ENCODE measurements at regions not wholly inside any gene's neighbourhood (a gene's known extent, or its start where the extent isn't known, plus 50 kb on each side); places are given as distances from the start of the nearest gene placed in this dataset.
A peak's percentile ranks its signal among the peaks of the same experiment; 100 is the strongest.
"Not testable (repeated sequence)": the region's sequence is repeated elsewhere in the genome, so short reads cannot be mapped to it uniquely, and the experiment has no call there.

DNA sequence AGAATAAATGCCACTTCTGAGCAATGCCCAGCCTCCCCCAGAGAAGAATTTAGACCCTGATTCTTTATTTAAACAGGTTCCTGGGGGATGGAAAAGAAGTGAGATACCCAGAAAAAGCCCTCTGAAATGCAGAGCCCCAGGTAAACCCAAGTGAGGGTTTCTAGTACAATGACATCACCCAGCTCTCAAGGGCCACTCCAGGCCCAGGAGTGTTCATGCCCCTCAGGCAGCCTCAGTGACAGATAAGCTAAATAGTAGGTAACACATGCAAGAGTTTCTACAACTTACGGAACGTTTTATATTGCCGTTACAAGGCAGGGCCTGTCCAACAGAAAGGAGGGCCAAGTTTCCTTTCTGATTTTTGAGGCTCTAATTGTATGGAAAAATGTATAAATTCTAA lies 683.7 kb upstream of the SALL1 start:
- no peak for DNase-seq

GRCh38 chr16:51834133-51834532 lies 683.1 kb upstream of the SALL1 start:
- DNase-seq = no peak

DNA sequence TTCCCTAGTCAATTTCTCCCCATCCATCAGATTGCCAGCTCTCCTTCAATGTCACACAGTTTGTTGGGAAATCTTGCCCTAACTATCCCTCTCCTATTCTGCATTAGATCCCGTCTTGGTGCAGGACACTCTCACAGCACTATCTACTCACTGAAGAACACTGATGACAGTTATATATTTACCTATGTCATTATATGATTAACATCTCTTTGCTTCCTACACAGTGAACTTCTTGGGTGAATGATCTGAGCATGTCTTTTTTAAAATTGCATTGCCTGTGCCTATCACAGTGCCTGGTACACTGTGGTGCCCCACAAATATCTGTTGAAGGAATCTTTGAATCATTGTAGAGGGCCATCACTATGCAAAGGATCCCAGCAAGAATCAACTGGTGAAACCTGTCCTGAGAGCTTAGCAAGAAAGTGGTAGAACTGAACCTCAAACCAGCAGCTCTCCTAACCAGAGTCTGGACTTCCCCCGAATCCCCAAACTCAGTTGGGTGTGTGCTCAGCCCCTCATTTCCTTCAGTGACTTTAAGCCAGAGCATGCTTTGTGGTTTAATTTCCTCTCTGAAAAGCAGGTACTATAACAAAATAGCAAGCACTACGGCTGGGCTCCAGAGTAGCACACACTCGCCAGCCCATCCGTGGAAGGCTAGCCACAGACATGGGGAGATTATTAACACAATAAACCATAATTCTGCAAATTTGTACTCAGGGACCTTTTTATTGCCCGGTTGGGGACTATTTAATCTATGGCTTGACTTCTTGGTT lies 680.7 kb upstream of the SALL1 start:
- DNase-seq = no peak

GRCh38 chr16:51831034-51831433 lies 680.0 kb upstream of the SALL1 start:
- DNase-seq = not testable (repeated sequence)

- DNase-seq = no peak
These were observed 674.7 kb upstream of the SALL1 start for GRCh38 chr16:51825779-51826178.

DNA sequence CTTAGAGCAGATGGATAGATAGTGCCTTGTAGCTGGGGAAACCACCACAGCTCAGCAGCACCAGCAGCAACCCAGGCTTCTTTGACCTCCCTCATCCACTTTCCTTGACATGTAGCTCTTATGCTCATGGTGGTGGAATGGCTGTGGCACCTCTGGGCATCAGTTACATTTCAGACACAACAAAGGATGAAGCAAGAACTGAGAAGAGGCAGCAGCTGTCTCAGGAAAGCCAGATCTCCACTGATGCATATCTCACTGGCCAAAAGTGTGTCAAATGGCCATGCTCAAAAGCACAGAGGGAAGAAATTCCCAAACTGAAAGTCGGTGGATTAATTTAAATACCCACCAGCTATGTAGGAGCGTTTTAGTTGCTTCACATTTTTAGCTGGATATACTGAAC lies 671.4 kb upstream of the SALL1 start:
- no peak for DNase-seq

- DNase-seq = no peak
These were observed 670.5 kb upstream of the SALL1 start for GRCh38 chr16:51821527-51821926.

DNA sequence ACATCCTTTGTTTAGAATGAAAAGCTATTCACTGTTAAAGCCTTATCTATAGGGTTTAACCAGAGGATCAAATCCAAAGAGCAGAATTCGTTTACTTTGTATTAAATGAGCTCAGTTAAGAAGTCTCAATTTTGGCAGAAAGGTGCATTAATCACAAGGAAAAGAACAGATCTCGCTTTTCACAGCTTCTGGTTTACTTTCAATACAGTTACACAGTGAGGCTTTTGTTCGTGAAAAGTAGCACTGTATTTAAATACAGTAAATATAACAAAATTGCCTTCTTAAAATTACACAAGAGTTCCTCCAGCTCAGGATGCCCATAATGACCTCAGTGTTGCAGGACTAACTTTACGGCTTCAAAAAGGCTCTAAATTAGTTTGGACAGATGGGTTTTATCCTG lies 669.1 kb upstream of the SALL1 start:
- DNase-seq = no peak

- DNase-seq = no peak
These were observed 667.4 kb upstream of the SALL1 start for GRCh38 chr16:51818342-51818944.

DNA sequence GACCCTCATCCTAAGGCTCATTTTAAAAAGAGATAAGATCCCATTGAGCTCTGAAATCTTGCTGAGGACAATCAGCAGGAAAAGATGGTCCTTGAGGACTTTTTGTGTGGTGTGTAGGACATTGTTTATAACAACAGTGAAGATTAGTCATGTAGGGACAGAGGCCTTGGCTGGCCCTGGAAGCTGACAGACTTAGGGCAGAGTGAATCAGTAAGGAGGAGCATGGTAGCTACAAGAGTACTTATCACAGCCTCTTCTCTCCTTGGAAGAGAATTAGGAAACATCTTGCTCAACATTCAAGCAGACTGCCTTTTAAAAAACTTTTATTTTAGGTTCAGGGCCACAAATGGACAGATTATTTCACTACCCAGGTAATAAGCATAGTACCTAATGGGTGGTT lies 665.9 kb upstream of the SALL1 start:
- no peak for DNase-seq

- no peak for DNase-seq
These were observed 664.5 kb upstream of the SALL1 start for GRCh38 chr16:51815523-51815922.

DNA sequence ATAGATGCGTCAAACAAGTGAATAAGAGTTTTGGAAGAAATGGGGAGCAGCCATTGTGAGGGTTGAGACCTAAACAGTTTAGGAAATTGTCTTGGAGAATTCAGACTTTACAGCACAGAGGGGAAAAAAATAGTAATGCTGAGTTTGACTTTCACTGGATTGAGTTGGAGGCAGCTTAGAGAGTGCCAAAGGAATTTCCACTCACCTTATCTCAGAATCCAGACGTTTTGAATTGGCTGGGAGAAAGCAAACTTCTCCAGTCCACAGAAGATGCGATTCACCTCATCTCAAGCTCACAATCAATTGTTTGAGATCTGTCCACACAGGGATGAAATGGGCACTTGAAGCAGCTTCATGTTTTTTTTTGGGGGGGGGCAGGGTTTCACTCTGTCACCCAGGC lies 663.5 kb upstream of the SALL1 start:
- DNase-seq = no peak

GRCh38 chr16:51813609-51814008 lies 662.5 kb upstream of the SALL1 start:
- DNase-seq = no peak

- no peak for DNase-seq
These were observed 661.9 kb upstream of the SALL1 start for GRCh38 chr16:51812945-51813344.

DNA sequence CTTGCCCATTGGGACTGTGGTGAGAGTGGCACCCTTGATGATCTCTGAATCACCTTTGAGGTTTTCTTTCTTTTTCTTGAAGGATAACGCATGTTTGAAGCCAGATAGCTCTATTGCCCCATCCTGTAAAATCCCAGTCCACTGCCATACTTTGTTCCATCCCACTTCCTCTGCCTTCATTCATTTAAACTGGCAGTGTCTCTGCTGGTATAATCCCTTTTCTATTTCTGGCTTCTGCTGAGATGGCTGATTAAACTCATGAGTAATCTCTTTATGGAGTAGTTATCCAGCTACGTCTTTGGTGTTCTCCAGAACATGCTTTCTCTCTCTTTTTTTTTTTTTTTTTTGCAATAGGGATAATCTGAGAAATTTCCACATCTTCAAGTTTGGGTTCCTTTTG lies 656.5 kb upstream of the SALL1 start:
- no peak for DNase-seq

- DNase-seq = no peak
These were observed 650.6 kb upstream of the SALL1 start for GRCh38 chr16:51801635-51802034.

DNA sequence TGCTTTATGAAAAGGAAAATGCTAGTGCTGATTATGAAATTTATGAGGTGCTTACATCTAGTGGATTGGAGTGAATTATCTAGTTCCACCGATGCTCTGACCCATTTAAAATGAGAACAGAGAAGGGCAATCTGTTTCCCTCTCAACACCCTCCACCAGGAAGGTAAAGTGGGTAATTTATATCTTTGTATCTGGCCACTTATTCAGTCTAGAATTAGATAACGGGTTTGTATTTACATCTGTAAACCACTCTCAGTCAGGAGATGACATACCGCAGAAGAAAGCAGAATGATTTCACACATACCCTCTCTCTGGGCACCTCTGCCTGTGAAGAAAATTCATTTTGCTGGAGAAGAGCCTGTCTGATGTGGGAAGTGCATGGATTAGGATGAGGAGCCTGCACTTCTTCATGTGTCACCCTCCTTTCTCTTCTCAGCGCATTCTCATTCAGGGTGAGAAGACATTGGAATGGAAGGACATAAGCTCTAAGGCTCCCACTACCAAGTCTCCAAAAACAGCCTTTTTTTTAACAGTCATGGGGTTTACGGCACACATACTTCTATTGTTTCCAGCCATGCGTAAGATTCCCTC lies 646.7 kb upstream of the SALL1 start:
- DNase-seq = no peak

- no peak for DNase-seq
These were observed 628.2 kb upstream of the SALL1 start for GRCh38 chr16:51779240-51779639.

DNA sequence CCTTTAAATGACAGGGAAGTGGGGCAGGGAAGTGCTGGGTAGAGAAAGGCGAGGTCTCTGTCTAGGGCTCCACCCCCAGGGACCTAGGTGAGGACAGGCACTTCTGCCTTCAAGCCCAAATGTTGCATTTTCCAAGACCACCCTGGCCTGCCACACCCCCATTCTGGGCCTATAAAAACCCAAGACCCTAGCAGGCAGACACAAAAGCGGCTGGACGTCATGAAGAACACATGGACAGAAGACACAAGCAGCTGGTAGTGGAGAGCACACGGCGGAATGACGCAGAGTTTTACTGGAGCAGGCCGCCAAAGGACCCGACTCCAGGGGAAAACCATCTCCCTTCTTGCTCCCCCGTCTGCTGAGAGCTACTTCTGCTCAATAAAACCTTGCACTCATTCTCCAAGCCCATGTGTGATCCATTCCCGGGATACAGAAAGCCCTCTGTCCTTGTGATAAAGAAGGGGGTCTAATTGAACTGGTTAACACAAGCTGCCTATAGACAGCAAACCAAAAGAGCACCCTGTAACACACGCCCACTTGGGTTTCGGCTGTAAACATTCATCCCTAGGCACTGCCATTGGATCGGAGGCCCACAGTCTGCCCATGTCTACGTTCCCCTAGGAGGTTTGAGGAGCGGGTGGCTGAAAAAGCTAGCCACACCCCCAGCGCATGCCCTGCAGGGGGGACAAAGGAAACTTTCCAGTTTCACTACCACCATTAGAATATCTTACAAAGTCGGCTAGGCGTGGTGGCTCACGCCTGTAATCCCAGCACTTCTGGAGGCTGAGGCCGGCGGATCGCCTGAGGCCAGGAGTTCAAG lies 622.2 kb upstream of the SALL1 start:
- DNase-seq = no peak

DNA sequence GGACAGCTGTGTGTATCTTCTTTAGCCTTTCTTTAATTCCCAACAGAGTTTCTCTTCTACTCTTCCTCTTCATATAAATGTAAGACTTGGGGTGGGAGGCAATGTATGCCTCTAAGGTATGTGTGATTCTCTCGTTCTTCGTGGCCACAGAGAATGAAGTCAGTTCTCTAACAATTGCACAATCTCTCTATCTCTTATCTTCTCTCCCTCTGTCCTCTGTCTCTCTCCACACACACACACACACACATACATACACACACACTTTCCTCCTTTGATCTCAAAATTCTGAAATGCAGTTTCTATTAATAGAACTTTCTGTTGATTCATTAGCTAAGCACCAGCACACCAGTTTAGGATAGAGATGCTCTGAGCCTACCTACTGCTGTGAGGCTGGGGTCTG lies 615.7 kb upstream of the SALL1 start:
- no peak for DNase-seq

DNA sequence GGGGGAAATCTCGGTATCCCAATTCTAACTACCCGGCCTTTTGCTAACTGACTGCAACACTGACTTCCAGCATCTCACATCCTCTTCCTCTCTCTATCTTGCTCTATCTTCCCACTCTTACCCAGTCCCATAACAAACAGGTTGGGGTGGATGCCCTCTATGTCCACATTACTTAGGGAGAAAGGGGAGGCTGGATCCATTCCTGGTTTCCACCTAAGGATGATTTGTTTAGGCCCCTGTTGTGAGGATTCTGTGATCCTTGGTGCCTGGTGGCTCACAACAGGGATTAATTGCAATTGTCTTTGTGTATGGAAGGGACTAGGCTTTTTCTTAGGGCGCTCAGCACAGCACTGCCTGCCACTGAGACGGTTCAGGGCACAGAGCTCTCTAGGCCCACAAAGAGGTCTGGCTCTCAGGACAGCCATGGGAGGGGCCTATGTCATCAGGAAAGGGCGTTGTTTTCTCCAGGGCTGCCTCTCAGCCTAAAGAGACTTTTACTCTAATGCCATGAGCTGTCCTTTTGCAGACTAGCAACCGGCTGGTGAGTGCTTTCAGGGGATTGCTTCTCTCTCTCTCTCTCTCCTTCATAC lies 612.1 kb upstream of the SALL1 start:
- DNase-seq = no peak

DNA sequence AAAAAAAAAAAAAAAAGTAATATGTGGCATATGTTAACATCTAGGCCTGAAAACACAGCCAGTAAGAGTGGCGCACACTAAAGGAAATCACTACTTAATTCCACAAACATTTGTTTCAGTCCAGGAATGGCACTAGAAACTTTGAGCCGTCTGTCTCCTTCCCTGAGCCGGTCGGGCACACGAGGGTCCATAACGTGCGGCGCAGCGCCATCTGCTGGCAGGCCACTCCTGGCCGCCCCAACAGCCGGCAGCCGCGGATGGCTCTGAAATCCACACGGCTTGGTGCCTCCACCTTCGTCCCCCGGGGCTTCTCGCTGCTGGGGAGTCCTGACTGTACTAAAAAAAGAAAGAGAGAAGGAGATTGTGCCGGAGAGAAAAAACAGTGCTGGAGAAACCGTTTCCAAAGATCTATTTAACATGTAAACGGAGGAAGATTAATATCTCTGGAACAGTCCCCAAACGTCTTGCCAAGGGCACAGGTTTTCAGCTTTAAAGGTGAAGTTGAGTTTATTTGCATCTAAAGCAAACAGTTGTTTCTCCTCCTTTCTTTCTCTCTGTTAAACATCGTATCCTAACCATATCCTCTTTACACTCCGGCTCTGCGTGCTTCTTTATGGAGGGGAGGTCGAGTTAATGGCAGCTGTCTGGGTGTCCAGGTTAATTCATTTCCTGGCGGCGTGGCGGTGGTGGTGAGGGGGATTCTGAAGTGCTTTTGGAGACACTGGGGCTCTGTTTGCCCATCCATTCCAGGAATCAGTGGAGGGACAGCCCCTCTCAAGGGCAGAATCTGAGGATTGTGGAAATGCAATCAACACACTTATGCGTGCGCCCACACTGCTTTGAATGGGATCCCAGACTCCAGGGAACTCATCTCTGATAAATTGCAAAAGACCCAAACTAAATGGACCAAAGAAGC lies 611.3 kb upstream of the SALL1 start:
- peak; percentile 9 for DNase-seq
